Putamen (tissue), 1 donor: ENCODE measurements at regions not wholly inside any gene's neighbourhood (a gene's known extent, or its start where the extent isn't known, plus 50 kb on each side); places are given as distances from the start of the nearest gene placed in this dataset.

Source experiments
- DNase-seq: peaks from one replicate; pipeline ENCODE4 v3.0.0-alpha.2; 2016; ENCODE audit warnings: low spot score

- no peak for DNase-seq
Measured at GRCh38 chr6:106918115-106918514, 56.4 kb downstream of the CD24 start.

- no peak for DNase-seq
Measured at GRCh38 chr6:106916891-106917290, 57.6 kb downstream of the CD24 start.

- DNase-seq = no peak
Measured at GRCh38 chr6:106913676-106914280, 60.8 kb downstream of the CD24 start.

- DNase-seq = no peak
Measured at GRCh38 chr6:106913111-106913510, 61.4 kb downstream of the CD24 start.

- no peak for DNase-seq
Measured at GRCh38 chr6:106912091-106912490, 62.4 kb downstream of the CD24 start.

GRCh38 chr6:106910999-106911949 lies 63.3 kb downstream of the CD24 start:
- no peak for DNase-seq

- DNase-seq = no peak
Measured at GRCh38 chr6:106908386-106908840, 66.1 kb downstream of the CD24 start.

GRCh38 chr6:106907754-106908153 lies 66.8 kb downstream of the CD24 start:
- DNase-seq = no peak

- DNase-seq = no peak
Measured at GRCh38 chr6:106906232-106906631, 68.3 kb downstream of the CD24 start.

- no peak for DNase-seq
Measured at GRCh38 chr6:106903299-106903698, 71.2 kb downstream of the CD24 start.

- no peak for DNase-seq
Measured at GRCh38 chr6:106901062-106901461, 73.5 kb downstream of the CD24 start.

GRCh38 chr6:106899697-106900096 lies 74.8 kb downstream of the CD24 start:
- no peak for DNase-seq

GRCh38 chr6:106897580-106897979 lies 76.9 kb downstream of the CD24 start:
- no peak for DNase-seq

- DNase-seq = peak; percentile 12
Measured at GRCh38 chr6:106895703-106896040, 78.9 kb downstream of the CD24 start.

GRCh38 chr6:106894978-106895702 lies 79.4 kb downstream of the CD24 start:
- peak; percentile 17 for DNase-seq

- no peak for DNase-seq
Measured at GRCh38 chr6:106892186-106892585, 82.3 kb downstream of the CD24 start.

- no peak for DNase-seq
Measured at GRCh38 chr6:106890447-106890846, 84.1 kb downstream of the CD24 start.

- no peak for DNase-seq
Measured at GRCh38 chr6:106889692-106890091, 84.8 kb downstream of the CD24 start.

- DNase-seq = no peak
Measured at GRCh38 chr6:106886922-106887797, 87.4 kb downstream of the CD24 start.

GRCh38 chr6:106886081-106886843 lies 88.3 kb downstream of the CD24 start:
- DNase-seq = peak; percentile 10

- peak; percentile 15 for DNase-seq
Measured at GRCh38 chr6:106885679-106886078, 88.8 kb downstream of the CD24 start.
